OCI-LY7 (cell line): ENCODE measurements at regions not wholly inside any gene's neighbourhood (a gene's known extent, or its start where the extent isn't known, plus 50 kb on each side); places are given as distances from the start of the nearest gene placed in this dataset.

Experiments
- BruUV-seq: library from RNA; stranded (reverse); fragments of 400-500 nt; replicated peaks from 2 replicates; lab custom pipeline; 2021; lab: Mats Ljungman, UMichigan
- CTCF ChIA-PET: fragments of 300-600 bp; sonication (Branson Sonifier 250); formaldehyde crosslinking; loops from one replicate; lab custom pipeline; 2022; ENCODE audit warnings: antibody characterized with exemption; ENCODE audit not compliant: unreplicated experiment; lab: Charles Lee
- POLR2A ChIA-PET: fragments of 300-600 bp; sonication (Branson Sonifier 250); formaldehyde crosslinking; loops from one replicate; lab custom pipeline; 2022; ENCODE audit warnings: antibody characterized with exemption; lab: Charles Lee
- DNase-seq: peaks from one replicate; pipeline ENCODE4 v3.0.0-alpha.2; 2015; ENCODE audit warnings: low spot score
- H2AFZ ChIP-seq: fragments of 200-600 bp; sonication (generic), shearing (Covaris generic); 2 replicates; pipeline ENCODE4 v1.6.1; 2014; ENCODE audit warnings: mild to moderate bottlenecking, antibody characterized with exemption, low read length, moderate library complexity
- H3K27ac ChIP-seq: fragments of 200-600 bp; sonication (generic); 2 replicates; pipeline ENCODE4 v1.5.1; 2014; ENCODE audit warnings: mixed run types, low read depth, mild to moderate bottlenecking, moderate library complexity, low read length, inconsistent platforms; ENCODE audit not compliant: poor library complexity, severe bottlenecking
- H3K36me3 ChIP-seq: fragments of 200-600 bp; sonication (generic); 2 replicates; pipeline ENCODE4 v1.6.1; 2014; ENCODE audit warnings: mild to moderate bottlenecking, antibody characterized with exemption, low read length, moderate library complexity, mixed read lengths; ENCODE audit not compliant: insufficient read depth
- H3K4me1 ChIP-seq: fragments of 200-600 bp; sonication (generic); 2 replicates; pipeline ENCODE4 v1.5.1; 2014; ENCODE audit warnings: mild to moderate bottlenecking, low read length; ENCODE audit not compliant: insufficient read depth, poor library complexity, severe bottlenecking
- H3K4me2 ChIP-seq: fragments of 200-600 bp; sonication (generic); 2 replicates; pipeline ENCODE4 v1.6.1; 2014; ENCODE audit warnings: mild to moderate bottlenecking, low read length
- H3K4me3 ChIP-seq: fragments of 200-600 bp; sonication (generic); 2 replicates; pipeline ENCODE4 v1.5.1; 2014; ENCODE audit warnings: mild to moderate bottlenecking, low read depth, low read length; ENCODE audit not compliant: poor library complexity, severe bottlenecking
- H3K79me2 ChIP-seq: fragments of 200-600 bp; sonication (generic); 2 replicates; pipeline ENCODE4 v1.6.1; 2016; ENCODE audit warnings: low read depth, mild to moderate bottlenecking, low read length, moderate library complexity, mixed read lengths; ENCODE audit not compliant: insufficient read depth
- H3K9me2 ChIP-seq: fragments of 200-600 bp; sonication (generic); 2 replicates; pipeline ENCODE4 v1.6.1; 2016; ENCODE audit warnings: mild to moderate bottlenecking, low read length, mixed read lengths; ENCODE audit not compliant: insufficient read depth
- H3K9me3 ChIP-seq: fragments of 200-600 bp; sonication (generic); 2 replicates; pipeline ENCODE4 v1.6.1; 2014; ENCODE audit warnings: mild to moderate bottlenecking, mixed run types, low read length, mixed read lengths
- H4K20me1 ChIP-seq: fragments of 200-600 bp; sonication (generic); 2 replicates; pipeline ENCODE4 v1.6.1; 2014; ENCODE audit warnings: mild to moderate bottlenecking, antibody characterized with exemption, low read length, moderate library complexity, mixed read lengths; ENCODE audit not compliant: insufficient read depth
- CTCF ChIP-seq: fragments of 200-600 bp; sonication (generic); conservative IDR thresholded peaks from 2 replicates; pipeline ENCODE4 v1.5.1; 2014; ENCODE audit warnings: mild to moderate bottlenecking, antibody characterized with exemption, low read length, moderate library complexity, mixed read lengths
- EZH2phosphoT487 ChIP-seq: fragments of 200-600 bp; sonication (generic); IDR thresholded peaks from 2 replicates; pipeline ENCODE4 v1.6.1; 2018; ENCODE audit warnings: low read depth, borderline replicate concordance, mild to moderate bottlenecking, mixed run types, antibody characterized with exemption, low read length, moderate library complexity, mixed read lengths
- intact Hi-C: fragments of 100-400 bp; cut with micrococcal nuclease; formaldehyde crosslinking; loops from one replicate; pipeline ENCODE4 v1.10.0; 2022; ENCODE audit not compliant: unreplicated experiment

GRCh38 chr2:129167456-129167855 is 812.0 kb upstream of the RAB6C start:
- Histone ChIP-seq H3K36me3 (no peaks in the 10 kb centered on the region), H3K9me2 (no peaks in the 10 kb centered on the region), H3K4me3 (no peak overlapping the region), H3K4me1 (no peaks in the 10 kb centered on the region), H2AFZ (no peak overlapping the region), H3K27ac (no peak overlapping the region), H4K20me1 (no peaks in the 10 kb centered on the region), H3K79me2 (no peaks in the 10 kb centered on the region), H3K9me3 (no peaks in the 10 kb centered on the region), H3K4me2 (no peak overlapping the region)
- no TSS peak for BruUV-seq
- intact Hi-C loops, result no loop called here
- TF ChIP-seq CTCF, result no peak
- no peak for TF ChIP-seq EZH2phosphoT487
- no peak for DNase-seq
- ChIA-PET CTCF (no interaction called here), POLR2A (no interaction called here)

- H3K9me2 ChIP-seq, result no peaks in the 10 kb centered on the region
- no peak overlapping the region for H3K4me2 ChIP-seq
- H3K9me3 ChIP-seq, result no peaks in the 10 kb centered on the region
- ChIA-PET POLR2A (no interaction called here), CTCF (no interaction called here)
- H3K36me3 ChIP-seq, result no peaks in the 10 kb centered on the region
- intact Hi-C loops, result no loop called here
- H2AFZ ChIP-seq, result no peak overlapping the region
- no peak overlapping the region for H3K4me3 ChIP-seq
- BruUV-seq, result no TSS peak
- H3K4me1 ChIP-seq, result no peaks in the 10 kb centered on the region
- H3K79me2 ChIP-seq, result no peaks in the 10 kb centered on the region
- no peaks in the 10 kb centered on the region for H4K20me1 ChIP-seq
- TF ChIP-seq EZH2phosphoT487 (no peak), CTCF (no peak)
- H3K27ac ChIP-seq, result no peak overlapping the region
- no peak for DNase-seq
Observed at GRCh38 chr2:129170570-129170969, 808.9 kb upstream of the RAB6C start.

- ChIA-PET CTCF (no interaction called here), POLR2A (no interaction called here)
- Histone ChIP-seq H3K79me2 (no peaks in the 10 kb centered on the region), H3K4me2 (no peak overlapping the region), H3K4me3 (no peak overlapping the region), H3K36me3 (no peaks in the 10 kb centered on the region), H4K20me1 (no peaks in the 10 kb centered on the region), H3K9me3 (no peaks in the 10 kb centered on the region), H2AFZ (no peak overlapping the region), H3K4me1 (no peaks in the 10 kb centered on the region), H3K9me2 (no peaks in the 10 kb centered on the region), H3K27ac (no peak overlapping the region)
- intact Hi-C loops, result no loop called here
- TF ChIP-seq EZH2phosphoT487 (no peak), CTCF (no peak)
- no peak for DNase-seq
- no TSS peak for BruUV-seq
Observed at GRCh38 chr2:129174143-129174542, 805.3 kb upstream of the RAB6C start.
